HepG2 (cell line): ENCODE measurements at regions not wholly inside any gene's neighbourhood (a gene's known extent, or its start where the extent isn't known, plus 50 kb on each side); places are given as distances from the start of the nearest gene placed in this dataset.

Experiments
- NR2F6 ChIP-seq, 2 experiments: IDR thresholded peaks; 2 replicates each; pipeline ENCODE4 v1.6.1; 2016; ENCODE audit warnings: antibody characterized with exemption in 1 of 2, mild to moderate bottlenecking in 1 of 2
- ZBTB43 ChIP-seq: sonication (generic); formaldehyde crosslinking; conservative IDR thresholded peaks from 2 replicates; pipeline ENCODE4 v1.4.0; 2020; ENCODE audit warnings: missing genetic modification reagents

- TF ChIP-seq ZBTB43 (CRISPR knock-in tag) (no peak), NR2F6 (IDR thresholded peaks at IDR 0.05) (no peak), NR2F6 (CRISPR knock-in tag; IDR thresholded peaks at IDR 0.05) (no peak)
Observed at GRCh38 chr9:129451669-129452068, 169.2 kb downstream of the C9orf50 start.
